ENCODE measurements at regions not wholly inside any gene's neighbourhood (a gene's known extent, or its start where the extent isn't known, plus 50 kb on each side); places are given as distances from the start of the nearest gene placed in this dataset.

GRCh38 chr16:6131526-6132050, 1034.0 kb upstream of the EEF2KMT start:
- DNase-seq (ENCODE audit: extremely low spot score) = no peak
- POLR2A ChIA-PET = no interaction called here
- TF ChIP-seq, protein P1, sequence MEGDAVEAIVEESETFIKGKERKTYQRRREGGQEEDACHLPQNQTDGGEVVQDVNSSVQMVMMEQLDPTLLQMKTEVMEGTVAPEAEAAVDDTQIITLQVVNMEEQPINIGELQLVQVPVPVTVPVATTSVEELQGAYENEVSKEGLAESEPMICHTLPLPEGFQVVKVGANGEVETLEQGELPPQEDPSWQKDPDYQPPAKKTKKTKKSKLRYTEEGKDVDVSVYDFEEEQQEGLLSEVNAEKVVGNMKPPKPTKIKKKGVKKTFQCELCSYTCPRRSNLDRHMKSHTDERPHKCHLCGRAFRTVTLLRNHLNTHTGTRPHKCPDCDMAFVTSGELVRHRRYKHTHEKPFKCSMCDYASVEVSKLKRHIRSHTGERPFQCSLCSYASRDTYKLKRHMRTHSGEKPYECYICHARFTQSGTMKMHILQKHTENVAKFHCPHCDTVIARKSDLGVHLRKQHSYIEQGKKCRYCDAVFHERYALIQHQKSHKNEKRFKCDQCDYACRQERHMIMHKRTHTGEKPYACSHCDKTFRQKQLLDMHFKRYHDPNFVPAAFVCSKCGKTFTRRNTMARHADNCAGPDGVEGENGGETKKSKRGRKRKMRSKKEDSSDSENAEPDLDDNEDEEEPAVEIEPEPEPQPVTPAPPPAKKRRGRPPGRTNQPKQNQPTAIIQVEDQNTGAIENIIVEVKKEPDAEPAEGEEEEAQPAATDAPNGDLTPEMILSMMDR (IDR thresholded peaks at IDR 0.05; ENCODE audit: control extremely low read depth, extremely low read depth, low read depth, missing control alignments) = no peak
- CTCF ChIA-PET = no interaction called here

- TF ChIP-seq, protein P1 (IDR thresholded peaks at IDR 0.05; ENCODE audit: control extremely low read depth, extremely low read depth, low read depth, missing control alignments) = no peak
- DNase-seq (ENCODE audit: extremely low spot score) = no peak
- ChIA-PET CTCF (no interaction called here), POLR2A (no interaction called here)
Measured at GRCh38 chr16:6125483-6126259, 1028.1 kb upstream of the EEF2KMT start.

DNA sequence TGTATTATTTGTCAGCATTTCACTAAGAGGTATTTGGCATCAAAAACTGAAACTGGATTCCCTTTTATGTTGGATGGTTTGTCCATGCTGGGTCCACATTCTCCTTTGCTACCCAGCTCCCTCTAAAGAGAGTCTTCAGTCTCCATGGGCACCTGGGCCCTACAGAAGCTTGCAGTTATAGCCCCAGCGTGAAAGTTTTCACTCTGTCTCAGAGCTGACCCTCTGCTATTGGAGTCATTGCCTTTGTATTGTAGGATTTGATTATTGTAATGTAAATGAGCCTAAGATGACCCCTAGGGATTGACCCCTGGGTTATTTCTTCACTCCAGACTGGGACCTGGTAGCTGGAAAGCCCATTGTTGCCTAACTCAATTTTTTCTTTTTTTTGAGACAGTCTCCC, 1026.5 kb upstream of the EEF2KMT start:
- no peak for DNase-seq (ENCODE audit: extremely low spot score)
- TF ChIP-seq, protein P1 (IDR thresholded peaks at IDR 0.05; ENCODE audit: control extremely low read depth, extremely low read depth, low read depth, missing control alignments) = no peak
- CTCF ChIA-PET = no interaction called here
- POLR2A ChIA-PET = no interaction called here

GRCh38 chr16:6122401-6122800, 1024.8 kb upstream of the EEF2KMT start:
- DNase-seq (ENCODE audit: extremely low spot score) = no peak
- POLR2A ChIA-PET = no interaction called here
- CTCF ChIA-PET = no interaction called here
- TF ChIP-seq, protein P1 (IDR thresholded peaks at IDR 0.05; ENCODE audit: control extremely low read depth, extremely low read depth, low read depth, missing control alignments) = no peak

DNA sequence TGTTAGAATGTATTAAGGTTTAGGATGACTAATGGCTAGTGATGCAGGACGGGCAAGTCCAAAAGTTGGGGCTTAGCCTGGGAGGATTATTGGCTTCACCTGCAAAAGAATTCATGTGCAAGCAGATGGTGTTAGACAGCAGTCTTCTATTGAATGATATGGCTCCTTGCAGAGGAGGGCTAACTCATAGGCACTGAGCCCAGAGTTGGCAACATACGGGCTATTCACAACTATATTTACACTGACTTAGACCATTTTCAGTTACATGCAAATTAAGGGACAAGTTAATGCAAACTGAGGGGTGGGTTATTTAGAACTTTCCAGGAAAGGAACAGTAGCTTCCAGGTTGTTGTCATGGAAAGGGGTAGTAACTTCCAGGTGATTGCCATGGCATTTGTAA, 1017.1 kb upstream of the EEF2KMT start:
- POLR2A ChIA-PET = no interaction called here
- CTCF ChIA-PET = no interaction called here
- TF ChIP-seq, protein P1 (IDR thresholded peaks at IDR 0.05; ENCODE audit: control extremely low read depth, extremely low read depth, low read depth, missing control alignments) = no peak
- DNase-seq (ENCODE audit: extremely low spot score) = no peak

DNA sequence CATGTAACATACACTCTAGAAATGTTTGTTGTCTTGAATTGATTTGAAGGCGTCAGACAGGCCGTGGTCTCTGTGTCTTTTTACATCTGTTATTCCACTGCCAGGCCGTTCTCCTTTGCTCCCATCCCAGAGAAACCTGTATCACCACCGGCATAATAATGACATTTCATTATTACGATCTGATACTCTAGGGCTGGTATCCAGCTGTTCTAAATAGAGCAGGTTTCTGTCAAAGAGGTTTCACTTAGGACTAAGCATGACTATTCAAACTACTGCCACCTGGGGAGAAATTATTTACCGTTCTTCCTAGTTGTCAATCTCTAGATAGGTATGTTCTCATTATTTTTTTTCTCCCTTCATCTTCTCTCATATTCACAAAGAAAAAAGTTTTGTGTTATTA, 1016.2 kb upstream of the EEF2KMT start:
- CTCF ChIA-PET = no interaction called here
- no peak for DNase-seq (ENCODE audit: extremely low spot score)
- POLR2A ChIA-PET = no interaction called here
- TF ChIP-seq, protein P1 (IDR thresholded peaks at IDR 0.05; ENCODE audit: control extremely low read depth, extremely low read depth, low read depth, missing control alignments) = no peak
